COLO829 (cell line): ENCODE measurements at regions not wholly inside any gene's neighbourhood (a gene's known extent, or its start where the extent isn't known, plus 50 kb on each side); places are given as distances from the start of the nearest gene placed in this dataset.

Experiments
- DNase-seq: peaks from one replicate; pipeline ENCODE4 v3.0.0; 2012; ENCODE audit warnings: low spot score

DNA sequence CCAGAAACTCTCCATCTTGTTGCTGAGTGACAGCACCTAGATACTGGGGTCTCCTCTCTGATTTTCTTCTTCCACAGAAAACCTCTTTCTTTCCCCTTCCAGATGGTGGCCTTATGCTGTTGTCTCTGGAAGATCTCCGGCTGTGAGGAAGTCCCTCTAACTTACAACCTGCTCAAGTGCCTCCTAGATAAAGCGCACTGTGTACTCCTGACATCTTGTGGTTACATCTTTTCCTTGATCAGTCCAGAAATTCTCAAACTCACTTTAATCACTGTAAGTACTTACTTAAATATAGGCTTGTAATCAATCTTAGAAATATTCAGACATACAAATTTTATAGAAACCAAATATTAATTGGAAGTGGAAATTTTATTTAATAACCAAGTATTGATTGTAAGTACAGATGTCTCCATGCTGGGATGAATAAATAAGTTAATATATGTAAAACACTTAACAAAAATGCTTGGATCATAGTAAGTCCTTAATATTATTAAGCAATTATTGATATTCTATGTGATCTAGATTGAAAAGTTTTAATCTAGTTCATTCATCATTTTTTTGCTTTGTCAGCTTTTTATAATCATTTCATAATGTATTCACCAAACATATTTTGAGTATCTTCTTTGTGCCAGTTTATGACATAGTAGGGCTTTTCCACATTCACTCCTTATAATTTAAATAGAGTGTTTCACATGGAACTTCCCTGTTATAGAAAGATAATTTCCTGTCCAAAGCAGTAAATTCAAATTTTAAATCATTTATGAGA, 1381.4 kb upstream of the CDH6 start:
- DNase-seq: no peak

DNA sequence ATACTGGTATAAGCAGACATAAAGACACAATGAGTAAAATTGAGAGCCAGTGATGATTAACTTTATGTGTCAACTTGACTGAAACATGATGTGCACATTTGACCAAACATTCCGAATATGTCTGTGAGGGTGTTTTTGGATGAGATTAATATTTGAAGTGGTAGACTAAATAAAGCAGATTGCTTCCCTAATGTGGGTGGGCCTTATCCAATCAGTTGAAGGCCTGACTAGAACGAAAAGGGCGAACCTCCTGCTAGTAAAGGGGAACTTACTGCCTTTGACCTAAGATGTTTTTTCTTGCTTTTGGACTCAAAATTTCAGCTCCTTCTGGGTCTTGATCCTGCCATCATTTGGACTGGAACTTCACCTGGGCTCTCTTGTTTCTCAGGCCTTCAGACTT, 1387.7 kb upstream of the CDH6 start:
- no peak for DNase-seq

GRCh38 chr5:29800752-29801151, 1392.7 kb upstream of the CDH6 start:
- DNase-seq: no peak

GRCh38 chr5:29796013-29796412, 1397.5 kb upstream of the CDH6 start:
- DNase-seq: no peak

- DNase-seq: no peak
Measured at GRCh38 chr5:29795096-29795652, 1398.3 kb upstream of the CDH6 start.

GRCh38 chr5:29794141-29794787, 1399.2 kb upstream of the CDH6 start:
- no peak for DNase-seq

DNA sequence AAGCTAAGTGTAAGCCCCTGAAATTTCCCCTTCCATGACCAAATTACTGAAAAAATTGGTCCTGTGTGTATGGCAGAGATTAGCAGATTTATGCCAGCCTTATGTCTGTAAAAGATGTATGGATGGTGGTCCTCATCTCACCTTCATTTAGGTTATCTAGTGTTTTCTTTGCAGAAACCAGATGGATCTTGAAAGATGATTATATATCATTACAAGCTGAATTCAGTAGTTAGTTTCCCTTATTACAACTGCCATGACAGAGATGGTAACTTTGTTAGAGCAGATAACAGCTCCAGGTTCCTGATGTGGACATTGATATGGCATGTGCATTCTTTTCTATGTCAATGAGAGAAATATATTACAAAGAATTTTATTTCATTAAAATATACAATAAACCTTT, 1403.2 kb upstream of the CDH6 start:
- no peak for DNase-seq

DNA sequence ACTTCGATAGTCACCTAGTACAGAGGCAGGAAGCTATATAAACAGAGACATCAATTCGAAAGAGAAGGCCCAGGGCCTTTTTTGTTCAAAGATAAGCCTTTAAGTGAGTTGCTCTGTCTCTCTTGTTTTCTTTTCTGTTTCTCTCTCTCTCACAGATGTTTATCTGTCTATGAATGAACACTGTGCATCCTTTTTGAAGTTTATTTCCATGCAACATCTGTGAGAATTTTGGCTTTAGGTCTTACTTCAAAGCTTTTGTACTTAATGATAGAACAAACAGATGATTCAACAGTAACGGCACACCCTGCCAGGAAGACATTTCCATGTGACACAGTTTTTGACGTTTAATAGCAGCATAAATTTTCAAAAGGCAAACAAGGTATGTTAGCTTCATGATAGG, 1413.1 kb upstream of the CDH6 start:
- no peak for DNase-seq

DNA sequence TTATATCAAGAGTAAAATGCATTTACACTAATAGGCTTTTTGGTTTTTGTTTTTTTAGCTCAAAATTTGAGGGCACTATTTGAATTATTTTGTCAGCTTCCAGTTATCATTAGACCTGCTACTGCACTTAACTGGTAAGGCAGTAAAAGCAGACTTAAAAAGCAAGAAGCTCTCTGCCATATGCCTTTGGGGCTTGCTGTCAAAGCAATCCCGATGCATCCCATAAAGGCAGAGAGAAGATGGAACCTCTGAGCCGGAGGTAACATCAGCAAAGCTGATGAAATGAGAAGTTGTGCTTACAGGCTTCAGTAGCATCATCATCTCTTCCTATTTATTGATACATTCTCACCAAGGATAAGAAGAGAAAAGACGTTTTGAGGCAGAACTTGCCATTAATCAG, 1414.3 kb upstream of the CDH6 start:
- no peak for DNase-seq

- DNase-seq: no peak
Measured at GRCh38 chr5:29777373-29777772, 1416.1 kb upstream of the CDH6 start.

DNA sequence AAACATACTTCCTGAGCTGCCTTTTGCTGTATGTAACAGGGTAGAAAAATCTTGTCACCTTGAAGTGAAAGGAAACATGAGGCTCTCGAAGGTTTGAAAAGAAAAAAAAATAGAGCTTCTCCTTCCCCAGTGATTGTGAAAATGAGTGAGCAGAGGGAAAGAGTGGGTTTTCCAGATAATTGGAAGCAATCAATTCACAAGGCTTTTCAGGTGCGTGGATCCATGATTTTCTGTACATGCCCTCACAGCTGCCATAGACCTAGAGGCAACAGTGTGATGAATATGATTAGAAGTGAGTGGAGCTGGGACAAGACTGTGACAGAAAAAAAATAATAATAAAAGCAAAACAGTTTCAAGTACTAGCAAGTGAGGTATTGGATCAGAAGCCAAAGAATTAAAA, 1422.5 kb upstream of the CDH6 start:
- no peak for DNase-seq

DNA sequence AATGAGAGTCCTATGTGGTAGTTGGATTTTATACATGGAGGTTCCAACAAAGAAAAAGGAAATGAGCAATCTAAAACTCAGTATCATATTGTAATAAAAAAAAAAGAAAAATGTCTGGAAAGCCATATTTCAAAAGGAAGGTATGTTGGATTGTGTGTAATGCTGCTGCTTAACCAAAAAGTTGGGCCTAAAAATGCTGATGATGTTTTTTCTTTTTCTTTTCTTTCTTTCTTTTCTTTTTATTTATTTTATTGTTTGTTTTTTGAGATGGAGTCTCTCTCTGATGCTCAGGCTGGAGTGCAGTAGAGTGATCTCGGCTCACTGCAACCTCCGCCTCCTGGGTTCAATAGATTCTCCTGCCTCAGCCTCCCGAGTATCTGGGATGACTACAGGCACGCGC, 1424.0 kb upstream of the CDH6 start:
- DNase-seq: no peak

- no peak for DNase-seq
Measured at GRCh38 chr5:29758986-29759421, 1434.5 kb upstream of the CDH6 start.

GRCh38 chr5:29750453-29750852, 1443.0 kb upstream of the CDH6 start:
- DNase-seq: no peak

DNA sequence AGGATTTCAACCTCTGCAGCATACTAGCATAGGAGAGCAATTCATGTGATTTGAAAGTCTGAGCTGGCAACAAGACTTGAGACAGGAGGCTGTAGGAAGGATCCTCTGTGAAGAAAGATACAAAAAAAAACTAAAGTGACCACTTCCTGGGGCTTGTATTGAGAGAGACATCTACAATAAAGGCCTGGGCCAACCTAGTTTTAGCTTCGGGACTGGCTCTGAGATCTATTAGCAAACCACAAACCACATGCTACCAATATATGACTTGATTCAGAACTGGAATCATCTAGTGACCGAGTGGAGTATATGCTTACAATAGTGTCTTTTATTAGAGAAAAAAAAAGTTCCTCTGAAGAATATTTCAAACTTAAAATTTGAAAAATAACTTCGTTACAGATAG, 1448.9 kb upstream of the CDH6 start:
- no peak for DNase-seq

GRCh38 chr5:29720954-29721353, 1472.5 kb upstream of the CDH6 start:
- DNase-seq: no peak

DNA sequence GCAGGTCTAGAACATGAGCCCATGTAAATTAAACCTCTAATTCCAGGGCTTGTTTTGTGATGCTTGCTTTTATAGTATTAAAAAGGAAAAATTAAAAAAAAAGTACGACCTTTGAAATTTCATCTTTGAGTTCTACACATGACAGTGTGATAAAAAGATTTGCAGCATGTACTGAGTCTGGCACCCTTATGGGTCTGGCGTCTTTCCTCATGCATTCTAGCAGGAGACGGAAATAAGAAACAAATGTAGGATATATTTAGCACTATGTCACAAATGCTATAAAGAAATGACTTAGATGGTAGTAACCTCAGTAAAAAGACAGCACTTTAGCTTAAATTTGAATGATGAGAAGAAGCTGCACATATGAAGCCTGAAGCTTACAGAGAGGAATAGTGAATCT, 1474.3 kb upstream of the CDH6 start:
- DNase-seq: no peak

- no peak for DNase-seq
Measured at GRCh38 chr5:29715167-29715566, 1478.3 kb upstream of the CDH6 start.

DNA sequence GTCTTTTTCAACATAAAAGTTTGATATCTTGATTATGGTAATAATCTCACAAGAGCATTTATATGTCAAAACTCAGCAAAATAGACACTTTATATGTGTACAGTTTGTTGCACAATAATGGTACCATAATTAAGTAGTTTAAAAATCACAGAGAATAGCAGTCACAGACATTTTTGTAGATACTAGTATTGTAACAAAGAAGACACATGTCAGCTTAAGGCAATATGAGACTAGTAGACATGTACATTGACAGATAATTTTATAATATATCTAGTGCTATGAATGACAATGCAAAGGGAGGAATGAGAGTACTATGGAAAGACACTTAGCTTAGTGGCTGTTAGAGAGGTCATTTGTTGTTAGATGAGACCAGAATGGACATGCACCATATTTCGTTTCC, 1490.6 kb upstream of the CDH6 start:
- no peak for DNase-seq

GRCh38 chr5:29701600-29701999, 1491.9 kb upstream of the CDH6 start:
- DNase-seq: no peak

DNA sequence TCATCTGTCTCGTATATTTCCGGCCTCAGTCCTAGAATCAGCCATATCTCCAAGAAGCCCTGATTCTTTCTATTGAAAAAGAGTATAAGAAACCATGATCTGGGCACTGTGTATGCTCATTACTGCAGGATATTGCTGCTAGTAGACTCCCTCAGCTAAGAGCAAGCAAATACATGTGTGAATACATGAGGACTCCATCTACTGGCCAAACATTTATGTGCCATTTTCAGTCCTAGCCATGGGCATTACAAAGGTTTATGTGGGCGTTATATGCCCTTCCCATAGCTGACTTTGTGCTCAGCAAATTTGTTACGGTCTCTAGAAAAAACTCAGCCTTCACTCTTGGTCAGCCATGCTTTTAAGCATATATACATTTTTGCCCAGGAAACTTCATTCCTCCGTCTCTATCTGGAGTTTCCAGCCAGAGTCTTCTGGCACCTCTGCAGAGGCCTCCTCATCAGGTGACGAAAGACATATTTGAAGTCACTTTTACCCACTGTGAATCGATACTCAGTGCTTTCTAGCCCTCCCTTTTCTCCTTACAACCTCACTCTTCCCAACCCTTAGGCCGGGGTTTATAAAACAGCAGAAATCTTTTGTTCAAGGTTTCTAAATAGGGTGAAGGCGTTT, 1495.6 kb upstream of the CDH6 start:
- DNase-seq: peak; percentile 1

- no peak for DNase-seq
Measured at GRCh38 chr5:29697278-29697677, 1496.2 kb upstream of the CDH6 start.

- DNase-seq: no peak
Measured at GRCh38 chr5:29672678-29673077, 1520.8 kb upstream of the CDH6 start.
